ENCODE measurements at regions not wholly inside any gene's neighbourhood (a gene's known extent, or its start where the extent isn't known, plus 50 kb on each side); places are given as distances from the start of the nearest gene placed in this dataset.

GRCh38 chr1:86272083-86272482 lies 115.5 kb upstream of the COL24A1 start:
- no peak for TF ChIP-seq CTCF (IDR thresholded peaks at IDR 0.05)
- no peak for TF ChIP-seq POLR2A (IDR thresholded peaks at IDR 0.05)

All from esophagus squamous epithelium (tissue), 4 donors.